Glomerular endothelial cell (primary cell): ENCODE measurements at regions not wholly inside any gene's neighbourhood (a gene's known extent, or its start where the extent isn't known, plus 50 kb on each side); places are given as distances from the start of the nearest gene placed in this dataset.
"Not testable (repeated sequence)": the region's sequence is repeated elsewhere in the genome, so short reads cannot be mapped to it uniquely, and the experiment has no call there.

ENCODE experiments used
- DNase-seq: peaks from one replicate; pipeline ENCODE4 v3.0.0-alpha.2; 2011; ENCODE audit warnings: low read depth, low spot score; ENCODE audit errors: extremely low read depth

- DNase-seq: not testable (repeated sequence)
Observed at GRCh38 chr20:29516847-29517246, 1740.6 kb upstream of the DEFB115 start.

- DNase-seq: not testable (repeated sequence)
Observed at GRCh38 chr20:29519610-29520241, 1737.7 kb upstream of the DEFB115 start.

GRCh38 chr20:29533566-29534177, 1723.8 kb upstream of the DEFB115 start:
- DNase-seq: not testable (repeated sequence)

GRCh38 chr20:29566901-29567635, 1690.4 kb upstream of the DEFB115 start:
- not testable (repeated sequence) for DNase-seq

GRCh38 chr20:29567671-29568070, 1689.8 kb upstream of the DEFB115 start:
- DNase-seq: not testable (repeated sequence)

GRCh38 chr20:29570126-29570525, 1687.3 kb upstream of the DEFB115 start:
- not testable (repeated sequence) for DNase-seq

GRCh38 chr20:29589530-29589929, 1667.9 kb upstream of the DEFB115 start:
- not testable (repeated sequence) for DNase-seq

- not testable (repeated sequence) for DNase-seq
Observed at GRCh38 chr20:29604163-29604562, 1653.3 kb upstream of the DEFB115 start.

GRCh38 chr20:29606171-29606570, 1651.3 kb upstream of the DEFB115 start:
- DNase-seq: not testable (repeated sequence)

GRCh38 chr20:29629395-29629794, 1628.1 kb upstream of the DEFB115 start:
- DNase-seq: not testable (repeated sequence)
